ENCODE measurements at regions not wholly inside any gene's neighbourhood (a gene's known extent, or its start where the extent isn't known, plus 50 kb on each side); places are given as distances from the start of the nearest gene placed in this dataset.

GRCh38 chr18:68040198-68040597 lies 523.7 kb upstream of the DSEL start:
- TF ChIP-seq TAF1 (IDR thresholded peaks at IDR 0.05; ENCODE audit: low read depth), result no peak
- no peak for TF ChIP-seq TEAD4 (IDR thresholded peaks at IDR 0.05)
- no peak for TF ChIP-seq EP300 (IDR thresholded peaks at IDR 0.05; ENCODE audit: borderline replicate concordance)
- no peak for TF ChIP-seq CREB1 (IDR thresholded peaks at IDR 0.05; ENCODE audit: low read depth)
- TF ChIP-seq RAD21 (IDR thresholded peaks at IDR 0.05; ENCODE audit: low read depth), result no peak
- TF ChIP-seq NFIC (IDR thresholded peaks at IDR 0.05), result no peak
- TF ChIP-seq YY1 (IDR thresholded peaks at IDR 0.05; ENCODE audit: low read depth), result no peak
- no peak for TF ChIP-seq CEBPB (IDR thresholded peaks at IDR 0.05)
- TF ChIP-seq, protein P1, sequence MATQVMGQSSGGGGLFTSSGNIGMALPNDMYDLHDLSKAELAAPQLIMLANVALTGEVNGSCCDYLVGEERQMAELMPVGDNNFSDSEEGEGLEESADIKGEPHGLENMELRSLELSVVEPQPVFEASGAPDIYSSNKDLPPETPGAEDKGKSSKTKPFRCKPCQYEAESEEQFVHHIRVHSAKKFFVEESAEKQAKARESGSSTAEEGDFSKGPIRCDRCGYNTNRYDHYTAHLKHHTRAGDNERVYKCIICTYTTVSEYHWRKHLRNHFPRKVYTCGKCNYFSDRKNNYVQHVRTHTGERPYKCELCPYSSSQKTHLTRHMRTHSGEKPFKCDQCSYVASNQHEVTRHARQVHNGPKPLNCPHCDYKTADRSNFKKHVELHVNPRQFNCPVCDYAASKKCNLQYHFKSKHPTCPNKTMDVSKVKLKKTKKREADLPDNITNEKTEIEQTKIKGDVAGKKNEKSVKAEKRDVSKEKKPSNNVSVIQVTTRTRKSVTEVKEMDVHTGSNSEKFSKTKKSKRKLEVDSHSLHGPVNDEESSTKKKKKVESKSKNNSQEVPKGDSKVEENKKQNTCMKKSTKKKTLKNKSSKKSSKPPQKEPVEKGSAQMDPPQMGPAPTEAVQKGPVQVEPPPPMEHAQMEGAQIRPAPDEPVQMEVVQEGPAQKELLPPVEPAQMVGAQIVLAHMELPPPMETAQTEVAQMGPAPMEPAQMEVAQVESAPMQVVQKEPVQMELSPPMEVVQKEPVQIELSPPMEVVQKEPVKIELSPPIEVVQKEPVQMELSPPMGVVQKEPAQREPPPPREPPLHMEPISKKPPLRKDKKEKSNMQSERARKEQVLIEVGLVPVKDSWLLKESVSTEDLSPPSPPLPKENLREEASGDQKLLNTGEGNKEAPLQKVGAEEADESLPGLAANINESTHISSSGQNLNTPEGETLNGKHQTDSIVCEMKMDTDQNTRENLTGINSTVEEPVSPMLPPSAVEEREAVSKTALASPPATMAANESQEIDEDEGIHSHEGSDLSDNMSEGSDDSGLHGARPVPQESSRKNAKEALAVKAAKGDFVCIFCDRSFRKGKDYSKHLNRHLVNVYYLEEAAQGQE (IDR thresholded peaks at IDR 0.05; ENCODE audit: low read depth), result no peak
- TF ChIP-seq, protein P2, sequence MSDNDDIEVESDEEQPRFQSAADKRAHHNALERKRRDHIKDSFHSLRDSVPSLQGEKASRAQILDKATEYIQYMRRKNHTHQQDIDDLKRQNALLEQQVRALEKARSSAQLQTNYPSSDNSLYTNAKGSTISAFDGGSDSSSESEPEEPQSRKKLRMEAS (IDR thresholded peaks at IDR 0.05), result no peak
- TF ChIP-seq, protein P3, sequence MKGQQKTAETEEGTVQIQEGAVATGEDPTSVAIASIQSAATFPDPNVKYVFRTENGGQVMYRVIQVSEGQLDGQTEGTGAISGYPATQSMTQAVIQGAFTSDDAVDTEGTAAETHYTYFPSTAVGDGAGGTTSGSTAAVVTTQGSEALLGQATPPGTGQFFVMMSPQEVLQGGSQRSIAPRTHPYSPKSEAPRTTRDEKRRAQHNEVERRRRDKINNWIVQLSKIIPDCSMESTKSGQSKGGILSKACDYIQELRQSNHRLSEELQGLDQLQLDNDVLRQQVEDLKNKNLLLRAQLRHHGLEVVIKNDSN (IDR thresholded peaks at IDR 0.05), result no peak

Data from Ishikawa (cell line).